CD4-positive, alpha-beta T cell treated with Interleukin-4 for 4 hours (primary cell): ENCODE measurements at regions not wholly inside any gene's neighbourhood (a gene's known extent, or its start where the extent isn't known, plus 50 kb on each side); places are given as distances from the start of the nearest gene placed in this dataset.

ENCODE experiments used
- DNase-seq: peaks from one replicate; pipeline ENCODE4 v3.0.0-alpha.2; 2020

DNA sequence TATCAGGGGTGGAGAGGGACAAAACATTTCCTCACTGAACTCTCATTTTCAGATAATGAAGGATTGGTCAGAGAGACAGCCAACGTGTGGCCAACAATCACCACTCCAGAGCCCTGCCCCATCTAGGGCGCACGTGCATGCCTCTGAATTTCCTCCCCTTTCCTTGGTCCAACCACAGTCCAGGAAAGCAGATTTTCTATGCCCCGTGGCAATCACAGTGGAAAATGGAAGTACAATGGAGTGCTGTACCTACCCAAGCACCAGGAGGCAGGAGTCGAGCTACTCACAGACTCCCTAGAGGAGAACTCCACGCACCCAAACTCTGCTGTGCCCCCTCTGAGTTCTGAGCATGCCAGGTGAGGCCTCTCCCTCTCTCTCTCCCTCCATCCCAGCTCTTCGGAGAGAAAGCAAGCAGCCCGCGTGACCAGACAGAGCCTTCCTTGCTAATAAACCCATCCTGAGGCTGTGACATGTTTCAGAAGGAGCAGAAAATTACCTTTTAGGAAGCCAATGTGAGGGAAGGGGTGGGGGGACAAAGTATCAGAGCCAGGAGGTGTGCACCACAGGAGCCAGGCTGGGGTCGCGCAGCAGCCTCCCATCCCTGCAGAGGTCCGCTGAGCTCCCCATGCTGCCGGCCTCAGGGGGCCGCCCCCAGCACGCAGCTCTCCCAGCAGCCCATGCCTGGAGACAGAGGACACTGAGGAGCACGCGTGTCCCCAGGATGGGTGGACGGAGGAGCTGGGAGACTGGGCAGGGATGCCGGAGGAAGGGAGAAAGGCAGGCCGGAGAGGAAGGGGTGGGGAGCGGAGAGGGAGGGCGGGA is 73.4 kb downstream of the PITPNM2 start:
- no peak for DNase-seq

DNA sequence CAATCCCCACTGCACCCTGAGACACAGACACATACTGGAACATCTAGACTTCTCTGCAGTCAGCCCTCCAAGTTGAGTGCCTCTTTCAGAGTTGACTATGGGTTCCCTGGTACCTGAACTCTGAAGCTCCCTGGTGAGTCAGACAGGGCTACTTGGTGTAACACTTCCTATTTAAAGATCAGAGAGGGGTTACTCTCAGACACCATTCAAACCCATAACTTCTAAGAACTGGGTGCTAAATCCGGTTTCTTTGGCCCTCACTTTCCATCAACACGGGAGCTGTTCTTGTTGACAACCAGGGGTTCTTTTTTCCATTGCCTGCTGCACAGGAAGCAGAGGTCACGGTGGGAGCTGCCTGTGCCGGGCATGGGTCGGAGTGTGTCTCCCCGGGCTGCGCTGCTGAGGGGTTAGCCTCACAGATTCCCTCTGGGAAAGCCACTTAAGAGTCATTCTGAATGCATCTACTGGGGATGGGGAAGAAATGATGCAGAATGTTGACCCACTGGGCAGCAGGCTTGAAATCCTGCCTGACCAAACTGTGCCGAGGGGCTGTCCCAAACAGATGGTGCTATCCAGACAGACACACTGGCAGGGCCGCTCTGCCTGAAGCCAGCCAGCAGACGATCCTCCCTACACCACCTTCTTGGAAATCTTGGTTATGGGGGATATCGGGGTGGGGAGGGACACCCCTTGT is 74.1 kb downstream of the PITPNM2 start:
- DNase-seq: peak; percentile 80

DNA sequence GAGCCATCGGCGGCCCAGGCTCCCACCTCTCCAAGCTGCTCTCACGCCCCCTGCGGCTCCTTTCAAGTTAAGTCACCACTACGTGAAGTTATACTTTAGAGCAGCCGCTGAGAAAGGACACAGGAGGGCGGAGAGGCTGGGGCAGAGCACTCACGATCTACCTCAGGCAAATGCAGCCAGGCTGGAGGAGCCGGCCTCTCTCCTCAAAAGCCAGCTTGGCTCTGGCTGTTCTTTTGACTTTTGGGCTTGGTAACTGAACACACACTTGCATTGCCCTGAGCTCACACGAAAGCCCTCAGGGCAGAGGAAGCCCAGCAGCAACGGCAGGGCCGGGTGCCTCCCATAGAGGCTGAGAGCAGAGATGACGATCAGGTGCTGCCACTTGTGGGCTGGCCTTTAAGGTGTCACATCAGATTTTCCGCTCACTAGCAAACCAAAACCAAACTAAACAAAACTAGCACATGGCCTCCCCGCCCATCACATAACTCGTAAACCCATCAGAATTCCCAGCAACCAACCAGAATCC is 75.2 kb downstream of the PITPNM2 start:
- DNase-seq: peak; percentile 80

DNA sequence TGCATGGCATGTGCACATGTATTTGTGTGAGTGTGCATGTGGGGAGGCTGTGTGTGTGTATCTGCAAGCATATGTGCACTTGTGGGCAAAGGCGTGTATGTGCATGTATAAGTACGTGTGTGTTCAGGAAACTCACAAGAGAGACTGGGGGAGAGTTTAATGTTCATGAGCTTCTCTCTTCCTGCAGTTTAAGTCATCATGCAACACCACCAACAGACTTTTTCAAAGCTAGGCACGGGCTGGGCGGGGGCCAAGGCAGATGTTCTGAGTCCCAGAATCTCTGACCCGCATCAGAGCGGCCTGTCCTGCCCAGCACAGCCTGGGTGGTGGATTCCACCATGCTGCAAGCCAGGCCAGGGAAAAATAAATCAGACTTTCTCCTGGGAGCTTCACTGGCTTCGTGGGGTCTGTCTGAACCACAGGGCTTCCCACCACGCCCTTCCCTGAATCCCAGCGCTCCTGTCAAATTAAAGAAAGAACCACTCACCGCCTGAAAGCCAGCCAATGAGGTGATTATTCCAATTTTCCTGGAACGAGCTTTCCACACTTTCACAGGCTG is 75.7 kb downstream of the PITPNM2 start:
- peak; percentile 9 for DNase-seq

DNA sequence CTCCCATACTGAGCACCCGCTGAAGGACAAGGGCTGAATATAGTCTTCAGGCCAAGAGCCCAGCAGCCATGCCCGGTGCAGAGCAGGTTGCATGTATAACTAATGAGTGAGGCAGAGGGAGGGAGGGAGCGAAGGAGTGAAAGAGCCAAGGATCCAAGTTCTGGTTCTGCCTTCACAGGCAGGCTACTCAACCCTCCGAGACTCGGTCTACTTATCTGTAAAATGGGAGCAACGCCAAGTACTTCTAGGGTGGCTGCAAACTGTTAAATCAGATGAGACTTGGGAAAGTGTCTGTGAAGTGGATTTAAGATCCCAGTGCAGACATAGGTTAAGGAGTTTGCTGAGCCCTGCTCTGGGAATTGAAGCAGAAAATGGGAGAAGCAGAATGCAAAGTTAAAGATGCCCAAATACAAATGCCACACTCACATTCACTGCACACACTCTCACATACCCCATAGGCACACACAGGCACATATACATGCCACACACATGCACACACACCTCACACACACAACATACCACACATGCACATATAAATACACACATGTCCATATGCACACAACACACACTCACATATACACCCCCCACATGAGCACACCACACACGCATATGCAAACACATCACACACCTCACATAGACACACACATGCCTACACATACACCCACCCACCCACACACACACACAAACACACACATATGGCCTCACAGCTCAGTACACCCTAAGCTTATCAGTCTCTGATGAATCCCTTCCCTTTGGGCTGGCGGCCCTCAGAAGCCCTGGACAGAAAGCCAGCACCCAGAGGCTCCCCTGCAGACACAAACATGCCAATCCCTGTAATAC is 76.7 kb downstream of the PITPNM2 start:
- DNase-seq: no peak

DNA sequence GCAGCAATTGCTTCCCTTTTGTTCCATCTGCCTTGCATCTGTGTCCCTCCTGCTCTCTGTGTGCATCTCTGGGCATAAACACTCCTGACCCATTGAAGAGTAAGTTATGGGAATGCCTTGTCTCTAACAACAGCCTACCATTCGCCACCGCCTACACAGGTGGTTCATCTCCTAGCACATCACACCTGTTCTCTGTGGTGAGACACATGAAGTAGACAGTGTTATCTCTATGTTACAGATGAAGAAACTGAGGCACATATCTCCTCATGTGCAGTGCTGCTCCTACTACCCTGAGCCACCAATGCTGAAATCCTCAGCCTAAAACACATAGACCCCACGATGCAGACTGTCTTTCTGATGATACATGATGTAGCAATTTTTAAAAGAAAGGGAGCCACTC is 77.6 kb downstream of the PITPNM2 start:
- DNase-seq: no peak

DNA sequence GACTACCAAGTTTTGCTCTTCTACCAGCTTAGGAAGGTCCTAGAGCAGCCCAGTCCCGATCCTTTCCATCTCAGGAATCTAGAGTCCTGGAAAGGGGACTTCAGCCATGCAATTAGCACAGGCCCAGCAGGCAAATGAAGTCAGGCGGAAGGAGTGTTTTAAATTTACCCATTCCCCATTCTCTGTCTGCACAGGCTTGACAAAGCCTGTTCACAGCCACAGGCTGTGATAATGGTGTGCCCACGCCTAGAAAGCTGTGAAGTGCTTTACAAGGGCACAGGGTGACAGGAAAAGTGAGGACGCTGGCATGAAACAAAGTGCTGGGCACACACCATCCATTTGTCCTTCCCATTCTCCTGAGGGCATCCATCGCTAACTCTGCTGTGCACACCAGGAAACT is 79.0 kb downstream of the PITPNM2 start:
- no peak for DNase-seq

DNA sequence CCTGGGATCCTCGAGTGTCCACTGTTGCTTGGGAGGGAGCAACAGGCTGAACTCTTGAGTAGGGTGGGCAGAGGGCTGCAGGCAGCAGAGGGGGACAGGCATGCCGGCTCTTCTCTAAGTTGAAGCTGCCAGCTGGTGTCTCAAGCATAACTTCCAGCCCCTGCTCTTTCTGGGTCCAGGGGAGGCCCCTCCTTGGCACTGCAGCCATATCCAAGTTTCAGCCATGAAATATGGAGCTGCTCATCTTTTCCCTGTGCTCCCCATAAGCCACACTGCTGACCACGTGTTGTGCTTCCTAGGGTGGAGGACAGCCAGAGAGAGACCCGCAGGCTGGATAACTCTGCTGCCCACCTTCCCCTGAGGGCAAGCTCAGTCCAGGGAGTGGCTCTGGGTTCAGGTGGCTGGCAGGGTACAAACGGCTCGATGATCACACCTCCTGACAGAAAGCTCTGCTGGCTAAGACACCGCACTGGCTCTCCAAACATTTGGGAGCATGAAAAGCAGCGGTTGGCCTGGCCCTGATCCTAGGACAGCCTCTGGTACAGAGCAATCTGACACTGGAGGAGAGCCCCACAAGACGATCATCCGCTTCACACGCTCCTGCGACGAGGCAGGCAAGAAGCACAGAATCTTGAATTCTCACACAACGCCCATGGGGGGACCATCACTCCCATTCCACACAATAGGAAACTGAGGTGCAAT is 79.6 kb downstream of the PITPNM2 start:
- DNase-seq: no peak

DNA sequence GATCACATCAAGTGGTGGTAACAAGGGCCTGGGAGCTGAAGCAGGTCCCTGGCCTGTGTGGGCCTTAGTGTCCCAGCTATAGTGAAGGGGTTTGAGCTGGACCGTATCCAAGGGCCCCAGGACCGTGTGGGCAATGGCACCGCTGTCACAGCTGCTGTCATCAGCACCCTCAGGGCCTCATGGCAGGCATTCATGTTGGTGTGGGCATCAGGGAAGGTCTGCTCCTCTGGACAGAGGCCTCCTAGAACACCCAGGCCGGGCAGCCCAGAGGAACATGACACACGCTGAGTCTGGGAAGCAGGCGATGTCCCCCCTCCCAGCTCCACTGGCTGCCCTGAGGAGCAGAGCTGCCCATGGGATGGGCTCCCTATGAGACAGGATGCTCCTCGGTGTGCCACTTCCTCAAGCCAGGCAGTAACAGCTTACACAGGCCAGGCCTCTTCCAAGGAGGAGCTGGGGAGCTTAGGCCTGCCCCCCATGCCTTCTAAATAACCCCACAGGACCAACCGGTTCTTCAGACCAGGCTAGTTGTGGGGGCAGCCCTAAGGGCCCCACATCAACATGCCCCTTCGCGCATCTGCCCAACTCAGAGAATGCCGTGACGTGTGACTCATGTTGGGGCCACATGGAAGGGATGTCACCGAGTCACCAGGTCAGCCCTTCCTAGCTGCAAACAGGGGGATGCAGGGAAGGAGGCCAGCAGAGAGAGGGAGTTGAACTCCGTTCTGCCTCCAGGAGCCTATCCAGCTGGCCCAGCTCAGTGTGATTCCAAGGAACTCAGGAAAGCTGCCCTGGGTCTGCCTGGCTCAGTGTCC is 80.4 kb downstream of the PITPNM2 start:
- DNase-seq: no peak

DNA sequence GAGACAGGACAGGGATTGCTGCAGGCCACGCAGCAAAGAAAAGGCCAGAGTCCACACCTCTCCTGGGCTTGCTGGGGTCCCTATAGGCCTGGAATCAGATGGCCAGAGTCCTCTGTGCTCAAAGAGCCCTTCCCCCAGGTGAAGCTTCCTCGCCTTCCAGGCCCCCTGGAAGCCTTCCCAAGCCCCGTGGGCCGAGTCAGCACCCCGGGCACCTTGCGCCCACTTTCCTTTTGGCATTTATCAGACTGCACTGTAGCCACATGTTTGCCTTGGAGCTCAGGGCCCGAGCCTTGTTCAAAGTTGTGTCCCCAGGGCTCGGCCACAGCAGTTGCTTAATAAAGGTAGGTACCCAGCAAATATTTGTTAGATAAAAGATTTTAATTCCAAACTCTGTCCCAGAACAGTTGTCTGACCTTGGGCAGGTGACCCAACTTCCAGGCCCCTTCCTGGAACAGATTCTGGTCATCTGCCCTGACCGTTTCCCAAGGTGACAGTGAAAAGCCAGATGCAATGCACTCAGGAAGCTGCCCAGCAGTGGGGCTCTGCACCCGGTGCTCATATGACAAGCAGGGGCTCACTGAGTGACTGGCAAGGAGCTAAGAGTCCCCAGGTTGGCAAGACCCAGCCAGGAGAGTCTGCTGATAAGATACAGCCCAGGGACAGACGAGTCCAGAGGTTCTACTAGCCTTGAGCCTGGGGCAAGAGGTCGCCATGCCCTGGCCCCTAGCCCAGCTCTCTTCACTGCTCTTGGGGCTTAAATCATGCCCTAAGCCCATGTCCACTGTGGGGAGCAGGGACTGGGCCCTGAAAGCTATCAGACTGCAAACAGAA is 81.2 kb downstream of the PITPNM2 start:
- no peak for DNase-seq

DNA sequence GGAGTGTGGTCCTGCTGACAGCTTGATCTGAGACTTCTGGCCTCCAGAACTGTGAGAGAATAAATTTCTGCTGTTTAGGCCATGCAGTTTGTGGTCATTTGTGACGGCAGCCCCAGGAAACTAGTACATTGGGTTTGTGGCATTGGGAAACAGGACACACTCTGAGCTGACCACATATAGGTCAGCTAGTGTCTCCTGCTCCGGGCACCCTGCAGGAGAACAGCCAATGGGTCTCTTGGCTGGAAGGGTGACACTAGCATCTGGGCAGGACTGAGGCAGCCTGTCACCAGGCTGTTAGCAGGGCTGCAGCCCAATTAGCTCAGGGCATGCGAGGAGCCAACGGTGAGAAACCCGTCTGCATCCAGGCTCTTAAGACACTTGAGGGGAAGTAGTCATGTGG is 83.2 kb downstream of the PITPNM2 start:
- no peak for DNase-seq

DNA sequence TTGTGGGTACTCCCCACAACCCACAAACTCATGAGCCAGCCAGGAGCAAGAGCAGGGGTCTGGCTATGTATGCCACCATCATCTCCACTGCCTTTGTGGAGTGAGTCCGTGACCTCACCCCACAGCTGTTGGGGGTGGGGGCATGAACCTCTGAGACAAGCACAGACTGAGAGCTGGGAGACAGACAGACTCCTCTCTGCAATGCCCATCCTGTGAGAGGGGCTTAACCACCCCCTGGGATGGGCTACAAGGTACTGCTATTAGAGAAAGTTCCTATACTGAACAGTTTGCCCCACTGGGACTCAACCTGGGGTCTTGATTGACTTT is 84.5 kb downstream of the PITPNM2 start:
- no peak for DNase-seq

DNA sequence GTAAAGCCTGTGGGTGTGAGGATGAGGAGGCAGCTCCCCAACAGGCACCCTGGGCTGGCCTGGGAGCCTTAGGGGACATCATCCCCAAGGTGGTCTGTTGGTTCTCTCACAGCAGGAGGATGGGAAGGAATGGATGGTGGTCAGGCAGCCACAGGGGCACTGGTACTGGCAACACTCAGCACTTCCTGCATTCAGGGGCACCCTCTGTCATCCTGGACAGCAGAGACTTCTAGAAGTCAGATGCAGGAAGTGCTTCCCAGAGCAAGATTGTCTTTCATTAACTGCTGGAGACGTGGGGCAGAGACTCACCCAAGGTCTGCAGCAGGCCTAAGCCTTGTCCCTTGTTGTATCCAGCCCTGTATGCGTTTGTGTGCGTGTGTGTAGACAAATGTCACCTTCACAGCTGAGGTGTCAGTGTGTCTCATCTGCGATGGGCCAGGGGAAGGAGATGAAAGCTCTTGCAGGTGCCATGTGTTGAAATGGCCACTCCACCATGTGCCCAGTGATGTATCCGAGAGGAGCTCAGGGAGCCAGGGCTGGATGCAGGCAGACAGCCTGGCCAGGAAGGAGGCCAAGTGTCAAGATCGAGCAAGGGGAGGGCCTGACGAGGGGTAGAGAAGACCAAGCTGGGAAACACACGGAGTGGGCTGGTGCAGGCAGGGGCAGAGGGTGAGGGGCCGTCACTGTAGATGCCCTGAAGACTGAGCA is 85.1 kb downstream of the PITPNM2 start:
- no peak for DNase-seq

DNA sequence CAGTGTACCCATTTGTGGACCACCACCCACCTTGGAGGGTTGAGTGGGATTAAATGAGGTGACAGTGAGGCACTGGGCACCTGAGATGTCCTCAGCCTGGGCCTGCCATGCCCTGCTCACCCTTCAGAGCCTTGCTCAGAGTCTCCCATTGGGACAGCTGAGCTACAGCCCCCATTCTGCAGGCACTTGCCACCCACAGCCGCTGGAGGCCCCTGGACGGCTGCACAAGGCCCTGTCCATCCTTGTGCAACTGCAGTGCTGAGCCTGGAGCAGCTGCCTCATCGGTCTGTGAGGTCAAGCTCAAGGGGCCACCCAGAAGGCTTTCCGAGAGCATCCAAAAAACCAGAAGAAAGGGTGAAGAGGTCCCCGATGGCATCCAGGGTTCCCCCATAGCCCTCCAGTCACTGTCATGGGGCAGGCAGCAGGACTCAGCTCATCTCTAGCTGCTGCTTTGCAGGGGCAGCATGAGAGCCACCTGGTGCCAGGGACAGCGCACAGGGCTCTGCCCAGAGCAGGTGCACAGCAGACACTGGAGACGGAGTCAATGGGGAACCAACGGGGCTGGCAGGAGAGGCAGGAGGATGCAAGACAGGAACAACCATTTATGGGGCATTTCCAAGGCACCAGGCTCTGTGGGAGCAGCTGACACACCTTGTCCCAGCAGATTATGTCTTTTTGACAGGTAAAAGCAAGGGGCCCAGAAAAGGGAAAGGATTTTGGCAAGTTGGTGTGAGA is 84.6 kb downstream of the ARL6IP4 start:
- DNase-seq: no peak

DNA sequence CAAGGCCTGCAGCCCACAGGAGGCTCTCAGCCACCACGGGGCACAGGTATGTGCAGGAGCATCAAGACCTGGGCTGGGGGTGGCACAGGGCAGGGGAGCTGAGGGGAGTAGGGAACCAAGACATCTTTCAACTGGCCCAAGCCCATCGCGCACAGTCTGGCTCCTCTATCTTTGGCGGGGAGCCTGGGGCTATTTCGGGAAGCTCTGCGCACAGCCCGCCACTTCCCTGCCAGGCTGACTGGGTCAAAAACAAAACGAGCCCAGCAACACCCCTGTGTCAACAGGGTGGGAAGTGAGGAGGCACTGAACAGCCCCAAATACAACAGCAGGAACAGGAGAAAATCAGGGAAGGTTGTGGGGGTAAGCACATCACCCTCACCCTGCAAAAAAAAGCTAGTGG is 83.9 kb downstream of the ARL6IP4 start:
- DNase-seq: no peak

DNA sequence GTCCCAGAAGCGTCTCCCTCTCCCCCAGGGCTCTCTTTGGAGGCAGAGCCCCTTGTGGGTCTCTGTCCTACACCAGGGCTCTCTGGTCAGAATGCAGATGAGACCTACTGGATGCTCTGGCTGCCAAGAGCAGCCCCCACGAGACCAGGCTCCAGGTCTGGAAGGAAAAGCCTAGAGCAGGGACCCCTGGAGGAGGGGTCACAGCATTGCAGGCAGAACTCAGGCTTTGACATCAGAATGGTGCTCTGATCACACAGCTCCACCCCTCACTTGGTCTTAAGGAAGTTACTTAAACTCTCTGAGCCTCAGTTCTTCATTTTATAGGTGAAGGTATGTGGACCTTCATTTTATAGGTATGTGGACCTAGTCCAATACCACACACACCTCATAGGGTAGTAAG is 83.1 kb downstream of the ARL6IP4 start:
- DNase-seq: no peak

DNA sequence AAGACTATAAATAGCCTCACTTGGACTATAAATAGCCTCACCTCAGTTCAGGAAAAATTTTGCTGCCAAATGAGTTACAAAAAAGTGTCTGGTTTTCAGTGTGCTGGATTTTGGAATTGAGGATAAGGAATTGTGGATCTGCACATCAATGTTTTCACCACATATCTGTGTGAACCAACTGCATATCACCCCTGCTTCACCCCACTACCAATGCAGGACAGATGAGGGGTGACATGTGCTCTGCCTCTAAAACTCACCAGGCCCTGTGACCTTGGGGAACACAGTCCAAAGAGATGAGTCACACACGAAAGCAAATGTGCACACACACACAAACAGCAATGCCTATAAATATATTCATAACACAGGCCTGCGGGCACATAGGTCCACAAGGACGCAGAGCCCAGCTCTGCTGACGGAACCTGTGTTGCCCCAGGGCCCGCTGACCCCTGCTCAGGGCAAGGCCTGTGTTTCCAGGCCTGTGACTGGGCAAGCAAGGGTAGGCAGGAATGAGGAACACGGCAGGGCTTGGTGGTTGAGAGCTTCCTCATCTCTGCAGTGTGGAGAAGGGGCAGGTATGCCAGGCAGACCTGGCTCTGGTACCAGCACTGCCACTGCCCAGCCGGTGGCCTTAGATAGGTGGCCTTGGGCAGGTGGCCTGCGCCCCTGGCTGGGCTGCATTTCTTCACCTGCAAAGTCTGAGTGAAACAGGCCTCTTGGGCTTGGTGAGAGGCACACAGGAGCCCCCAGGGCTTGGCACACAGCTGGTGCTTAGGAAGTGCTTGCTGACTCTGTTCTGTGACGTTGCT is 82.4 kb downstream of the ARL6IP4 start:
- DNase-seq: no peak

DNA sequence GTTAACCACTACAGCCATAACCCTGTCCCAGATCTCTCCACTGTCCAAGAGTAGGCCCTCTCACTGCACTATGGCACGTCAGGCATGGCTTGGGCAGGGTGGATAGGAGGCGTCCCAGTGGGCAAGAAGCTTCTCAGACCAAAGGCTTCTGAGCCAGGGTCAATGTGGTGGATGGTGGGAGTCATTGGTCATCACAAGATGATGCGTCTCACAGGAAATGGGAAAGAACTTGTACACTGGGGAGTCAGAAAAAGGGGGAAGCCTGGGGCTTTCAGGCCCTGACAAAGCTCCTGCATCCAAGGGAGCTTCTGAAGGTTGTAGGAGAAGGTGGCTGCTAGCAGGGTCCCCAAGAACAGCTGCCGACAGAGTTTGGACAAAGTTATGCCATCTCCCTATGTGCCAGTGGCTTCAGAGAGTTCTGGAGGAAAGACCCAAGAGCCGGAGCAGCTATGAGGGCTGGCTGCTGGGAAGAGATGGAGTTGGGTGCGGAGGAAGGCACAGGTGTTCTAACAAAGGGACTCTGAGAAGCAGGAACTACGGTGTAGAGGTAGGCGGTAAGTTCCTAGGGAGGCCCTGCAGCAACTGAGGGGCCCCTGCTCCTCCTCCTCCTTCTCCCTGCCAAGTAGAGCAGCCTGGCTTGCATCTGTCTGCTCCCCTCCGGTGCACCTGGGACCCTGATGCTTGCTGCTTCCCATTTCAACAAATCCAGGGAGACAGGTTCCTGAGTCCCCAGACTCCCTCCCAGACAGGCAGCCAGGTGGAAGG is 81.1 kb downstream of the ARL6IP4 start:
- DNase-seq: no peak
